H1 (cell line): ENCODE measurements at regions not wholly inside any gene's neighbourhood (a gene's known extent, or its start where the extent isn't known, plus 50 kb on each side); places are given as distances from the start of the nearest gene placed in this dataset.

ENCODE experiments used
- CBX8 ChIP-seq: fragments of 300-800, 300-1000 bp; sonication (generic); IDR thresholded peaks from 2 replicates; pipeline ENCODE4 v1.7.1; 2016; ENCODE audit warnings: low read depth, low read length, borderline replicate concordance
- CHD1 ChIP-seq: IDR thresholded peaks from 2 replicates; pipeline ENCODE4 v1.6.1; 2012; ENCODE audit warnings: low read depth, low read length, improper control_type of control experiment
- SP4 ChIP-seq: IDR thresholded peaks from 2 replicates; pipeline ENCODE4 v1.6.1; 2012; ENCODE audit warnings: low read length, inconsistent platforms
- TEAD4 ChIP-seq: IDR thresholded peaks from 2 replicates; pipeline ENCODE4 v1.6.1; 2012; ENCODE audit warnings: low read depth, low read length, inconsistent platforms, mixed read lengths
- TF ChIP-seq, protein P1 (sequence below): fragments of 300-600 bp; sonication (generic); IDR thresholded peaks from 2 replicates; pipeline ENCODE4 v1.7.1; 2012; ENCODE audit warnings: low read length, moderate library complexity, mild to moderate bottlenecking, inconsistent platforms; ENCODE audit not compliant: insufficient replicate concordance

DNA sequence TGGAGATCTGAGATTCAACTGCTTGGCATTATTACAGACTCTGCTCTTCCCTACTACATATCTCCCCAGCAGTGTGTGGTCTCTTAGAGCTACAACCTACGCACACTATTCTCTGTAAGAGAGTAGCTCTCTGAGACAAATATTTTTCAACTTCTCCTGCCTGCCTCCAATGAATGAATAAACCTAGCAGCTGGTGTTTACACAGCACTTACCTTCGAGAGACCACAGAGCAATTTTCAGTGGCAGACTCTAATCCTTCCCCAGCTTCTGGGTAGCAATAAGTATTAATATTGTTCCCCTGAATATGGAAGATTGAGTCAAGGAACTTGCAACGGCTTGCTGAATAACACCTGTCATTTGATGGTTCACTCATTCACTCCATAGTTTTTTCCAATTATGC, 350.9 kb upstream of the SPAG17 start (continued):
- TF ChIP-seq, protein P1, sequence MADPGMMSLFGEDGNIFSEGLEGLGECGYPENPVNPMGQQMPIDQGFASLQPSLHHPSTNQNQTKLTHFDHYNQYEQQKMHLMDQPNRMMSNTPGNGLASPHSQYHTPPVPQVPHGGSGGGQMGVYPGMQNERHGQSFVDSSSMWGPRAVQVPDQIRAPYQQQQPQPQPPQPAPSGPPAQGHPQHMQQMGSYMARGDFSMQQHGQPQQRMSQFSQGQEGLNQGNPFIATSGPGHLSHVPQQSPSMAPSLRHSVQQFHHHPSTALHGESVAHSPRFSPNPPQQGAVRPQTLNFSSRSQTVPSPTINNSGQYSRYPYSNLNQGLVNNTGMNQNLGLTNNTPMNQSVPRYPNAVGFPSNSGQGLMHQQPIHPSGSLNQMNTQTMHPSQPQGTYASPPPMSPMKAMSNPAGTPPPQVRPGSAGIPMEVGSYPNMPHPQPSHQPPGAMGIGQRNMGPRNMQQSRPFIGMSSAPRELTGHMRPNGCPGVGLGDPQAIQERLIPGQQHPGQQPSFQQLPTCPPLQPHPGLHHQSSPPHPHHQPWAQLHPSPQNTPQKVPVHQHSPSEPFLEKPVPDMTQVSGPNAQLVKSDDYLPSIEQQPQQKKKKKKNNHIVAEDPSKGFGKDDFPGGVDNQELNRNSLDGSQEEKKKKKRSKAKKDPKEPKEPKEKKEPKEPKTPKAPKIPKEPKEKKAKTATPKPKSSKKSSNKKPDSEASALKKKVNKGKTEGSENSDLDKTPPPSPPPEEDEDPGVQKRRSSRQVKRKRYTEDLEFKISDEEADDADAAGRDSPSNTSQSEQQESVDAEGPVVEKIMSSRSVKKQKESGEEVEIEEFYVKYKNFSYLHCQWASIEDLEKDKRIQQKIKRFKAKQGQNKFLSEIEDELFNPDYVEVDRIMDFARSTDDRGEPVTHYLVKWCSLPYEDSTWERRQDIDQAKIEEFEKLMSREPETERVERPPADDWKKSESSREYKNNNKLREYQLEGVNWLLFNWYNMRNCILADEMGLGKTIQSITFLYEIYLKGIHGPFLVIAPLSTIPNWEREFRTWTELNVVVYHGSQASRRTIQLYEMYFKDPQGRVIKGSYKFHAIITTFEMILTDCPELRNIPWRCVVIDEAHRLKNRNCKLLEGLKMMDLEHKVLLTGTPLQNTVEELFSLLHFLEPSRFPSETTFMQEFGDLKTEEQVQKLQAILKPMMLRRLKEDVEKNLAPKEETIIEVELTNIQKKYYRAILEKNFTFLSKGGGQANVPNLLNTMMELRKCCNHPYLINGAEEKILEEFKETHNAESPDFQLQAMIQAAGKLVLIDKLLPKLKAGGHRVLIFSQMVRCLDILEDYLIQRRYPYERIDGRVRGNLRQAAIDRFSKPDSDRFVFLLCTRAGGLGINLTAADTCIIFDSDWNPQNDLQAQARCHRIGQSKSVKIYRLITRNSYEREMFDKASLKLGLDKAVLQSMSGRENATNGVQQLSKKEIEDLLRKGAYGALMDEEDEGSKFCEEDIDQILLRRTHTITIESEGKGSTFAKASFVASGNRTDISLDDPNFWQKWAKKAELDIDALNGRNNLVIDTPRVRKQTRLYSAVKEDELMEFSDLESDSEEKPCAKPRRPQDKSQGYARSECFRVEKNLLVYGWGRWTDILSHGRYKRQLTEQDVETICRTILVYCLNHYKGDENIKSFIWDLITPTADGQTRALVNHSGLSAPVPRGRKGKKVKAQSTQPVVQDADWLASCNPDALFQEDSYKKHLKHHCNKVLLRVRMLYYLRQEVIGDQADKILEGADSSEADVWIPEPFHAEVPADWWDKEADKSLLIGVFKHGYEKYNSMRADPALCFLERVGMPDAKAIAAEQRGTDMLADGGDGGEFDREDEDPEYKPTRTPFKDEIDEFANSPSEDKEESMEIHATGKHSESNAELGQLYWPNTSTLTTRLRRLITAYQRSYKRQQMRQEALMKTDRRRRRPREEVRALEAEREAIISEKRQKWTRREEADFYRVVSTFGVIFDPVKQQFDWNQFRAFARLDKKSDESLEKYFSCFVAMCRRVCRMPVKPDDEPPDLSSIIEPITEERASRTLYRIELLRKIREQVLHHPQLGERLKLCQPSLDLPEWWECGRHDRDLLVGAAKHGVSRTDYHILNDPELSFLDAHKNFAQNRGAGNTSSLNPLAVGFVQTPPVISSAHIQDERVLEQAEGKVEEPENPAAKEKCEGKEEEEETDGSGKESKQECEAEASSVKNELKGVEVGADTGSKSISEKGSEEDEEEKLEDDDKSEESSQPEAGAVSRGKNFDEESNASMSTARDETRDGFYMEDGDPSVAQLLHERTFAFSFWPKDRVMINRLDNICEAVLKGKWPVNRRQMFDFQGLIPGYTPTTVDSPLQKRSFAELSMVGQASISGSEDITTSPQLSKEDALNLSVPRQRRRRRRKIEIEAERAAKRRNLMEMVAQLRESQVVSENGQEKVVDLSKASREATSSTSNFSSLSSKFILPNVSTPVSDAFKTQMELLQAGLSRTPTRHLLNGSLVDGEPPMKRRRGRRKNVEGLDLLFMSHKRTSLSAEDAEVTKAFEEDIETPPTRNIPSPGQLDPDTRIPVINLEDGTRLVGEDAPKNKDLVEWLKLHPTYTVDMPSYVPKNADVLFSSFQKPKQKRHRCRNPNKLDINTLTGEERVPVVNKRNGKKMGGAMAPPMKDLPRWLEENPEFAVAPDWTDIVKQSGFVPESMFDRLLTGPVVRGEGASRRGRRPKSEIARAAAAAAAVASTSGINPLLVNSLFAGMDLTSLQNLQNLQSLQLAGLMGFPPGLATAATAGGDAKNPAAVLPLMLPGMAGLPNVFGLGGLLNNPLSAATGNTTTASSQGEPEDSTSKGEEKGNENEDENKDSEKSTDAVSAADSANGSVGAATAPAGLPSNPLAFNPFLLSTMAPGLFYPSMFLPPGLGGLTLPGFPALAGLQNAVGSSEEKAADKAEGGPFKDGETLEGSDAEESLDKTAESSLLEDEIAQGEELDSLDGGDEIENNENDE: no peak
- TF ChIP-seq TEAD4 (no peak), CHD1 (no peak), SP4 (no peak), CBX8 (no peak)
